Mucosa of descending colon (tissue), 3 donors: ENCODE measurements at regions not wholly inside any gene's neighbourhood (a gene's known extent, or its start where the extent isn't known, plus 50 kb on each side); places are given as distances from the start of the nearest gene placed in this dataset.

ENCODE experiments used
- ATAC-seq: fragments of 200-7000 bp; cut with Tn5 transposase; one replicate; pipeline ENCODE4 v1.9.1; 2020; ENCODE audit warnings: mild to moderate bottlenecking, moderate library complexity
- DNase-seq, 3 donors: peaks; one replicate each; pipeline ENCODE4 v3.0.0-alpha.2; 2020
- H3K36me3 ChIP-seq: fragments of 200-600 bp; one replicate; pipeline ENCODE4 v1.8.0; 2021; ENCODE audit warnings: low read depth, mild to moderate bottlenecking
- H3K4me1 ChIP-seq: fragments of 200-600 bp; one replicate; pipeline ENCODE4 v1.8.0; 2021; ENCODE audit warnings: low read depth, mild to moderate bottlenecking
- H3K4me3 ChIP-seq: fragments of 200-600 bp; one replicate; pipeline ENCODE4 v1.8.0; 2021; ENCODE audit warnings: mild to moderate bottlenecking
- H3K9me3 ChIP-seq: fragments of 200-600 bp; one replicate; pipeline ENCODE4 v1.8.0; 2021; ENCODE audit warnings: mild to moderate bottlenecking
- CTCF ChIP-seq: fragments of 200-600 bp; IDR thresholded peaks from one replicate; pipeline ENCODE4 v1.8.0; 2022; ENCODE audit warnings: antibody characterized with exemption, mild to moderate bottlenecking
- intact Hi-C, 2 donors: fragments of 100-400 bp; cut with DNase I in 1 of 2; cut with micrococcal nuclease in 1 of 2; formaldehyde crosslinking; loops; one replicate each; pipeline versions ENCODE4 v1.11.0 to v1.11.1; 2022; cut with DNase I, micrococcal nuclease
- donor health status: DM: no; HTN: no; CAD: no; lungs with moderate emphysema.
- donor health status: DM: no; HTN: no; CAD: no.
- donor health status: DM: no; HTN: yes; CAD: no.

GRCh38 chr10:31158011-31158658 is 126.5 kb upstream of the ZNF438 start:
- no peak for TF ChIP-seq CTCF
- Histone ChIP-seq H3K36me3 (no peaks in the 10 kb centered on the region), H3K9me3 (no peaks in the 10 kb centered on the region), H3K4me3 (no peak overlapping the region), H3K4me1 (no peaks in the 10 kb centered on the region)
- intact Hi-C loops, result no loop called here
- no peak for DNase-seq
- no peak for ATAC-seq

GRCh38 chr10:31166606-31167005 is 134.9 kb upstream of the ZNF438 start:
- Histone ChIP-seq H3K9me3 (no peaks in the 10 kb centered on the region), H3K4me1 (no peaks in the 10 kb centered on the region), H3K36me3 (no peaks in the 10 kb centered on the region), H3K4me3 (no peak overlapping the region)
- intact Hi-C loops, result no loop called here
- ATAC-seq, result no peak
- TF ChIP-seq CTCF, result no peak
- DNase-seq, result no peak

GRCh38 chr10:31170636-31171035 is 139.0 kb upstream of the ZNF438 start:
- intact Hi-C loops, result loop anchor here in 1 of 2 donors (10.0 kb wide), 1 partner anchor 104 kb away; no protein-coding TSS in a partner anchor

GRCh38 chr10:31171402-31172083 is 139.9 kb upstream of the ZNF438 start:
- Histone ChIP-seq H3K9me3 (no peaks in the 10 kb centered on the region), H3K36me3 (no peaks in the 10 kb centered on the region), H3K4me1 (no peaks in the 10 kb centered on the region), H3K4me3 (no peak overlapping the region)
- DNase-seq, result no peak
- ATAC-seq, result no peak
- intact Hi-C loops, result loop anchor here in 1 of 2 donors (10.0 kb wide), 1 partner anchor 103 kb away; no protein-coding TSS in a partner anchor
- TF ChIP-seq CTCF, result no peak

More at GRCh38 chr10:31170636-31171035, 139.0 kb upstream of the ZNF438 start:
- Histone ChIP-seq H3K4me1 (no peaks in the 10 kb centered on the region), H3K4me3 (no peak overlapping the region), H3K9me3 (no peaks in the 10 kb centered on the region), H3K36me3 (no peaks in the 10 kb centered on the region)
- no peak for TF ChIP-seq CTCF
- ATAC-seq (no peak), DNase-seq (no peak)

- Histone ChIP-seq H3K4me3 (no peak overlapping the region), H3K9me3 (no peaks in the 10 kb centered on the region), H3K4me1 (no peaks in the 10 kb centered on the region), H3K36me3 (no peaks in the 10 kb centered on the region)
- DNase-seq (no peak), ATAC-seq (no peak)
- TF ChIP-seq CTCF, result no peak
- intact Hi-C loops, result loop anchor here in 1 of 2 donors (10.0 kb wide), 1 partner anchor 102 kb away; no protein-coding TSS in a partner anchor
Measured at GRCh38 chr10:31172925-31173324, 141.3 kb upstream of the ZNF438 start.
